OCI-LY1 (cell line): ENCODE measurements at regions not wholly inside any gene's neighbourhood (a gene's known extent, or its start where the extent isn't known, plus 50 kb on each side); places are given as distances from the start of the nearest gene placed in this dataset.

Experiments used
- H2AFZ ChIP-seq: fragments of 200-600 bp; sonication (generic), shearing (Covaris generic); 2 replicates; pipeline ENCODE4 v1.6.0; 2014; ENCODE audit warnings: antibody characterized with exemption, mild to moderate bottlenecking, low read length
- H3F3A ChIP-seq: fragments of 200-600 bp; sonication (generic), shearing (Covaris generic); 2 replicates; pipeline ENCODE4 v1.6.0; 2014; ENCODE audit warnings: mild to moderate bottlenecking, antibody characterized with exemption, low read length, moderate library complexity; ENCODE audit not compliant: insufficient read depth
- H3K27ac ChIP-seq: fragments of 200-600 bp; sonication (generic); 2 replicates; pipeline ENCODE4 v1.5.1; 2014; ENCODE audit warnings: low read length, mixed run types, mild to moderate bottlenecking, low read depth; ENCODE audit not compliant: poor library complexity, severe bottlenecking
- H3K27me3 ChIP-seq: fragments of 200-600 bp; sonication (generic); 2 replicates; pipeline ENCODE4 v1.6.0; 2014; ENCODE audit warnings: antibody characterized with exemption, mild to moderate bottlenecking, low read length, moderate library complexity; ENCODE audit not compliant: insufficient read depth
- H3K36me3 ChIP-seq: fragments of 200-600 bp; sonication (generic); 2 replicates; pipeline ENCODE4 v1.6.1; 2014; ENCODE audit warnings: mild to moderate bottlenecking, antibody characterized with exemption, low read length, moderate library complexity, mixed read lengths; ENCODE audit not compliant: insufficient read depth
- H3K4me1 ChIP-seq: fragments of 200-600 bp; sonication (generic); 2 replicates; pipeline ENCODE4 v1.5.1; 2014; ENCODE audit warnings: mild to moderate bottlenecking, low read length, moderate library complexity; ENCODE audit not compliant: insufficient read depth, severe bottlenecking
- H3K4me2 ChIP-seq: fragments of 200-600 bp; sonication (generic), shearing (Covaris generic); 2 replicates; pipeline ENCODE4 v1.6.1; 2014; ENCODE audit warnings: low read length
- H3K4me3 ChIP-seq: fragments of 200-600 bp; sonication (generic); 2 replicates; pipeline ENCODE4 v1.5.1; 2014; ENCODE audit warnings: low read length, low read depth, mild to moderate bottlenecking, mixed read lengths; ENCODE audit not compliant: poor library complexity, severe bottlenecking
- H3K79me2 ChIP-seq: fragments of 200-600 bp; shearing (Covaris generic); 2 replicates; pipeline ENCODE4 v1.6.1; 2016; ENCODE audit warnings: mixed run types, low read length, mixed read lengths; ENCODE audit not compliant: insufficient read depth
- H3K9ac ChIP-seq: fragments of 200-600 bp; sonication (generic), shearing (Covaris generic); 2 replicates; pipeline ENCODE4 v1.6.1; 2014; ENCODE audit warnings: mild to moderate bottlenecking, low read length, mixed read lengths
- H3K9me2 ChIP-seq: fragments of 200-600 bp; sonication (generic), shearing (Covaris generic); 2 replicates; pipeline ENCODE4 v1.6.1; 2014; ENCODE audit warnings: low read depth, mild to moderate bottlenecking, low read length, mixed read lengths
- H3K9me3 ChIP-seq: fragments of 200-600 bp; shearing (Covaris generic); 2 replicates; pipeline ENCODE4 v1.6.1; 2014; ENCODE audit warnings: low read length, mixed read lengths
- H4K20me1 ChIP-seq: fragments of 200-600 bp; sonication (generic), shearing (Covaris generic); 2 replicates; pipeline ENCODE4 v1.6.0; 2016; ENCODE audit warnings: mild to moderate bottlenecking, low read length; ENCODE audit not compliant: insufficient read depth
- CTCF ChIP-seq: fragments of 200-600 bp; sonication (generic), shearing (Covaris generic); IDR thresholded peaks from 2 replicates; pipeline ENCODE4 v1.5.1; 2017; ENCODE audit warnings: mild to moderate bottlenecking, antibody characterized with exemption, low read length, moderate library complexity, mixed read lengths
- EZH2 ChIP-seq: fragments of 200-600 bp; sonication (generic), shearing (Covaris generic); IDR thresholded peaks from 2 replicates; pipeline ENCODE4 v1.8.0; 2017; ENCODE audit warnings: borderline replicate concordance, mixed run types, mild to moderate bottlenecking, antibody characterized with exemption, low read length, moderate library complexity, mixed read lengths

- no peak overlapping the region for H2AFZ ChIP-seq
- H3K9me2 ChIP-seq, result no peaks in the 10 kb centered on the region
- H3K9ac ChIP-seq, result no peak overlapping the region
- no peak overlapping the region for H3K4me2 ChIP-seq
- H3K4me3 ChIP-seq, result no peak overlapping the region
- no peaks in the 10 kb centered on the region for H3K4me1 ChIP-seq
- no peaks in the 10 kb centered on the region for H4K20me1 ChIP-seq
- TF ChIP-seq CTCF, result no peak
- no peak for TF ChIP-seq EZH2
- H3K79me2 ChIP-seq, result no peaks in the 10 kb centered on the region
- H3K36me3 ChIP-seq, result no peaks in the 10 kb centered on the region
- H3F3A ChIP-seq, result no peaks in the 10 kb centered on the region
- H3K27me3 ChIP-seq, result no peaks in the 10 kb centered on the region
- H3K27ac ChIP-seq, result no peak overlapping the region
- no peaks in the 10 kb centered on the region for H3K9me3 ChIP-seq
Observed at GRCh38 chr10:21195252-21195651, 298.1 kb upstream of the NEBL start.

- Histone ChIP-seq H2AFZ (no peak overlapping the region), H3K4me3 (no peak overlapping the region), H3K4me2 (no peak overlapping the region), H3K36me3 (no peaks in the 10 kb centered on the region), H3F3A (no peaks in the 10 kb centered on the region), H3K9ac (no peak overlapping the region), H3K27me3 (no peaks in the 10 kb centered on the region), H3K4me1 (no peaks in the 10 kb centered on the region), H3K9me3 (no peaks in the 10 kb centered on the region), H3K9me2 (no peaks in the 10 kb centered on the region), H4K20me1 (no peaks in the 10 kb centered on the region), H3K79me2 (no peaks in the 10 kb centered on the region), H3K27ac (no peak overlapping the region)
- no peak for TF ChIP-seq EZH2
- TF ChIP-seq CTCF, result no peak
Observed at GRCh38 chr10:21194510-21194993, 297.4 kb upstream of the NEBL start.

GRCh38 chr10:21193196-21193595 is 296.1 kb upstream of the NEBL start:
- Histone ChIP-seq H3K9ac (no peak overlapping the region), H3K27me3 (no peaks in the 10 kb centered on the region), H3K79me2 (no peaks in the 10 kb centered on the region), H3K4me3 (no peak overlapping the region), H3K4me2 (no peak overlapping the region), H3K9me2 (no peaks in the 10 kb centered on the region), H2AFZ (no peak overlapping the region), H3K9me3 (no peaks in the 10 kb centered on the region), H3F3A (no peaks in the 10 kb centered on the region), H4K20me1 (no peaks in the 10 kb centered on the region), H3K27ac (no peak overlapping the region), H3K4me1 (no peaks in the 10 kb centered on the region), H3K36me3 (no peaks in the 10 kb centered on the region)
- TF ChIP-seq EZH2 (no peak), CTCF (no peak)
